Amniotic stem cell (primary cell): ENCODE measurements at regions not wholly inside any gene's neighbourhood (a gene's known extent, or its start where the extent isn't known, plus 50 kb on each side); places are given as distances from the start of the nearest gene placed in this dataset.

Experiments
- DNase-seq: peaks from one replicate; lab custom pipeline; 2025; lab: John Stamatoyannopoulos, UW

- DNase-seq: no peak
These were observed 76.4 kb downstream of the CXXC4 start for GRCh38 chr4:104418286-104418685.

GRCh38 chr4:104417357-104417882 lies 77.3 kb downstream of the CXXC4 start:
- DNase-seq: no peak

- no peak for DNase-seq
These were observed 77.9 kb downstream of the CXXC4 start for GRCh38 chr4:104416725-104417356.

- DNase-seq: no peak
These were observed 81.2 kb downstream of the CXXC4 start for GRCh38 chr4:104413487-104413886.

GRCh38 chr4:104412344-104412743 lies 82.3 kb downstream of the CXXC4 start:
- DNase-seq: no peak

- DNase-seq: no peak
These were observed 83.2 kb downstream of the CXXC4 start for GRCh38 chr4:104411502-104411901.

- DNase-seq: no peak
These were observed 85.8 kb downstream of the CXXC4 start for GRCh38 chr4:104408878-104409277.

- DNase-seq: no peak
These were observed 90.3 kb downstream of the CXXC4 start for GRCh38 chr4:104404361-104404760.

- DNase-seq: no peak
These were observed 99.5 kb downstream of the CXXC4 start for GRCh38 chr4:104395168-104395614.

- DNase-seq: no peak
These were observed 100.1 kb downstream of the CXXC4 start for GRCh38 chr4:104394406-104395167.

- no peak for DNase-seq
These were observed 100.9 kb downstream of the CXXC4 start for GRCh38 chr4:104393655-104394324.

- DNase-seq: no peak
These were observed 109.0 kb downstream of the CXXC4 start for GRCh38 chr4:104385713-104386112.

GRCh38 chr4:104382961-104383360 lies 111.7 kb downstream of the CXXC4 start:
- no peak for DNase-seq

- no peak for DNase-seq
These were observed 113.0 kb downstream of the CXXC4 start for GRCh38 chr4:104381729-104382128.

GRCh38 chr4:104365618-104366017 lies 129.1 kb downstream of the CXXC4 start:
- no peak for DNase-seq

GRCh38 chr4:104353481-104353880 lies 141.2 kb downstream of the CXXC4 start:
- no peak for DNase-seq

- no peak for DNase-seq
These were observed 142.5 kb downstream of the CXXC4 start for GRCh38 chr4:104352211-104352610.

- no peak for DNase-seq
These were observed 143.0 kb downstream of the CXXC4 start for GRCh38 chr4:104351706-104352105.

GRCh38 chr4:104345598-104346242 lies 149.0 kb downstream of the CXXC4 start:
- DNase-seq: no peak

- DNase-seq: no peak
These were observed 150.2 kb downstream of the CXXC4 start for GRCh38 chr4:104344342-104344980.

GRCh38 chr4:104334410-104334809 lies 160.3 kb downstream of the CXXC4 start:
- no peak for DNase-seq
